GM21390 (cell line): ENCODE measurements at regions not wholly inside any gene's neighbourhood (a gene's known extent, or its start where the extent isn't known, plus 50 kb on each side); places are given as distances from the start of the nearest gene placed in this dataset.

Experiments used
- ATAC-seq: cut with Tn5 transposase; IDR thresholded peaks from one replicate; pipeline ENCODE4 v1.9.1; 2021; ENCODE audit not compliant: unreplicated experiment

DNA sequence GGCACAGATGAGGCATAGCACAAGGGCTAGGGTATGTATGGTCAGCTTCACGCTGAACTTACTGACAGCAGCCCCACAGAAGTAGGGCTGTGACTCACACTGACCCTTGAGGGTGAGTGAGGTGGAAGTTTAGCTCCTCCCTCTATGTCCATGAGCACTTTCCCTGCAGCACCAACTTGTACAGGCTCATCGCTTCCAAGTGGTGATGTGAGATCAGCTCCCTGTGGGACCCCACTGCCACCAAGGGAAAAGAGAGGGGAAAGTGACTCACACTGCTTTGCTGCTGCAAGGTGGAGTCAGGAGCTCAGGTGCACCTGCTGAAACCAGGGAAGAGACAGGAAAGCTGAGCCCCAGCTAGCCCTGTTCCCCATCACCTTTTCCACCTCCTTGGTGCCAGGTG lies 91.5 kb downstream of the TEX51 start:
- no peak for ATAC-seq

DNA sequence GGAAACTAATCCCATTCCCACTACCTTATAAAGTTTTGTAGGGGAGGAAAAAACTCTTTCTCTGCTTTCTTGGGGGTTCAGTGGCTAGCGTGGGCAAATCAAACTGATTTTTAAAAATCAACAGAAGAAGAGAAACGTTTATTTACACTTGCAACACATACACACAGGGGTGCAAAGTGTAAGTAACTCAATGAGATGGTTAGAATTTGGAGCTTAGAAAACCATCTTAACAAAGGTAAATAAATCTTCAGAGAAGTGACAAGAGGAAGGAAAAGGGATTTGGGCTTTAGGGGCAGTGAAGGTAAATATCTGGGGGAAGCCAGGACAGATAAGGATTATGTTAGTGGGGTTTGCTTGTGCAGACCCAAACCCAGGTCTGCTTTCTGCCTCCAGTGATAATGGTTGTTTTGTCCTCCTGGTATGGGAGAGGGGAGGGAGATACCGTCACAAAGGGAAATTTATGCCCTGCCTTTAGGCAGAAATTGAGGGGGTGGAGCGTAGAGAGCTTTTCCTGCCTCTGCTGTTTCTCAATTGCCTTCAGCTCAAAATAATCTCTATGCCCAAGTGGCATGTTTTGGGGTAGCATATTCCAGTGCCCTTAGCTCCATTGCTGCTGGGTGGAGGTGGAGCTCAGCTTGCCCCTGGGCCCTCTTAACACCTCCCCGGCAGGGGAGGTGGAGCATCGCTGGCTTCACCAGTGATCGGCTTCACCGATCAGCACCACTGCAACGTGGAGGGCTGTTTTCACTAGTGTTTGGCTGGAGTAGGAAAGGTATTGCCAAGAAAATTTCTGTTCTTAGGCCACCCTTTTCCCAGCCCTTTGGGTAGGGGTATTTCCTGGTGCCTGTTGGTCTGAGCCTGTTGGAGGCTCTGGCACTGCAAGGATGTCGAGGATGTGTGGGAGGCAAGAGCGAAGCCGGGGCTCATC lies 92.2 kb downstream of the TEX51 start:
- no peak for ATAC-seq

GRCh38 chr2:126994340-126994777 lies 95.7 kb downstream of the TEX51 start:
- ATAC-seq = no peak

- no peak for ATAC-seq
These were observed 97.1 kb downstream of the TEX51 start for GRCh38 chr2:126995621-126996377.

- ATAC-seq = no peak
These were observed 97.6 kb downstream of the TEX51 start for GRCh38 chr2:126996378-126996699.
